Erythroblast (primary cell): ENCODE measurements at regions not wholly inside any gene's neighbourhood (a gene's known extent, or its start where the extent isn't known, plus 50 kb on each side); places are given as distances from the start of the nearest gene placed in this dataset.

Source experiments
- GATA1 ChIP-seq: IDR thresholded peaks from 2 replicates; pipeline ENCODE4 v1.6.1; 2011; ENCODE audit warnings: low read depth, mild to moderate bottlenecking, control low read depth, low read length, moderate library complexity
- POLR2A ChIP-seq: IDR thresholded peaks from 2 replicates; pipeline ENCODE4 v1.6.1; 2011; ENCODE audit warnings: mild to moderate bottlenecking, low read length

DNA sequence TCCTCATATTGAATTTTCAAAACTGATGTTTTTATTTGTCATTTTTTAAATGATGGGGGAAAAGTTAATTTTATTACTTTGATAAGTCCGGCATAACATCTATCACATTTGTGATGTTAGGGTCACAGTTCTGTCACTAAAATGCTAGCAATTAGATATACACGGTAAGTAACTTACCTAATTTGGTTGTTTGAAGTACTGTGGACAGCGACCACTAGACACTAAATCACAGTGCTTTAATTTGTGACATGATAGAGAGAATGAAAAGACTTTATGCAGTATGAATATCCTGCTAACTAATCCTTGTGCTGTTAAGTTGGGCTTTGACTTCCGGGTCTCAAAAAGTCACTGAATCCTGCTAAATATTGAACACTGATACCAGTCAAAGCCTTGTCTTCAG lies 857.3 kb upstream of the KCND2 start:
- TF ChIP-seq POLR2A (no peak), GATA1 (no peak)
